HEK293 (cell line): ENCODE measurements at regions not wholly inside any gene's neighbourhood (a gene's known extent, or its start where the extent isn't known, plus 50 kb on each side); places are given as distances from the start of the nearest gene placed in this dataset.

ENCODE experiments used
- CTCF ChIA-PET: fragments of 350-600 bp; formaldehyde crosslinking; extraction: SDS; loops from one replicate; lab custom pipeline; 2021; ENCODE audit warnings: antibody characterized with exemption; lab: Yijun Ruan, JAX
- POLR2A ChIA-PET: fragments of 300-600 bp; formaldehyde crosslinking; extraction: SDS; loops from one replicate; lab custom pipeline; 2020; ENCODE audit warnings: antibody characterized with exemption, inconsistent platforms; lab: Yijun Ruan, JAX
- H3K27ac ChIP-seq: fragments of 200-500 bp; sonication (Bioruptor generic); 2 replicates; pipeline ENCODE4 v1.5.1; 2014; ENCODE audit warnings: low read depth, low read length, control low read depth, inconsistent platforms; ENCODE audit errors: extremely low read depth
- H3K36me3 ChIP-seq, 2 experiments: fragments of 200-500 bp in 1 of 2; sonication (Bioruptor generic) in 1 of 2; 1 replicate in 1 of 2; 2 replicates in 1 of 2; pipeline ENCODE4 v1.5.1; 2014 to 2017; ENCODE audit warnings: inconsistent platforms in 2 of 2, low read length in 2 of 2; ENCODE audit not compliant: control insufficient read depth in 2 of 2, insufficient read depth in 1 of 2
- H3K4me1 ChIP-seq: fragments of 200-500 bp; sonication (Bioruptor generic); 2 replicates; pipeline ENCODE4 v1.5.1; 2014; ENCODE audit warnings: mild to moderate bottlenecking, low read length, inconsistent platforms; ENCODE audit not compliant: control insufficient read depth, insufficient read depth
- H3K4me3 ChIP-seq: 2 replicates; pipeline ENCODE4 v1.5.1; 2011; ENCODE audit warnings: low read depth, mild to moderate bottlenecking, control low read depth, low read length, moderate library complexity
- H3K9me3 ChIP-seq: fragments of 200-500 bp; sonication (Bioruptor generic); 2 replicates; pipeline ENCODE4 v1.5.1; 2014; ENCODE audit warnings: low read depth, low read length, inconsistent platforms; ENCODE audit not compliant: control insufficient read depth, insufficient read depth
- MEIS1 ChIP-seq: sonication (generic); formaldehyde crosslinking; IDR thresholded peaks from 2 replicates; pipeline ENCODE4 v1.8.1; 2022; ENCODE audit warnings: missing genetic modification reagents, mild to moderate bottlenecking, borderline replicate concordance
- MZF1 ChIP-seq: fragments of 450-650 bp; formaldehyde crosslinking; IDR thresholded peaks from 2 replicates; pipeline ENCODE4 v1.5.1; 2017; ENCODE audit warnings: missing biosample characterization, missing genetic modification characterization, borderline replicate concordance
- SCRT2 ChIP-seq: fragments of 450-650 bp; formaldehyde crosslinking; IDR thresholded peaks from 2 replicates; pipeline ENCODE4 v1.5.1; 2016; ENCODE audit warnings: missing biosample characterization, missing genetic modification characterization
- ZFP3 ChIP-seq: fragments of 450-650 bp; formaldehyde crosslinking; IDR thresholded peaks from 2 replicates; pipeline ENCODE4 v1.5.1; 2016; ENCODE audit warnings: low read depth, missing biosample characterization, missing genetic modification characterization
- ZNF514 ChIP-seq: fragments of 450-650 bp; formaldehyde crosslinking; IDR thresholded peaks from 2 replicates; pipeline ENCODE4 v1.5.1; 2016; ENCODE audit warnings: missing biosample characterization, missing genetic modification characterization
- ZNF548 ChIP-seq: fragments of 450-650 bp; formaldehyde crosslinking; IDR thresholded peaks from 2 replicates; pipeline ENCODE4 v1.5.1; 2016; ENCODE audit warnings: missing biosample characterization, missing genetic modification characterization
- ZNF561 ChIP-seq: fragments of 450-650 bp; IDR thresholded peaks from 2 replicates; pipeline ENCODE4 v1.5.1; 2018; ENCODE audit warnings: missing biosample characterization, missing genetic modification characterization, borderline replicate concordance
- ZSCAN16 ChIP-seq: fragments of 450-650 bp; formaldehyde crosslinking; IDR thresholded peaks from 2 replicates; pipeline ENCODE4 v1.5.1; 2016; ENCODE audit warnings: missing biosample characterization, missing genetic modification characterization
- TF ChIP-seq, protein P1 (sequence below): fragments of 450-650 bp; formaldehyde crosslinking; IDR thresholded peaks from 2 replicates; pipeline ENCODE4 v1.5.1; 2016; ENCODE audit warnings: missing biosample characterization, missing genetic modification characterization
- TF ChIP-seq, protein P2 (sequence below): fragments of 450-650 bp; formaldehyde crosslinking; IDR thresholded peaks from 2 replicates; pipeline ENCODE4 v1.5.0; 2017; ENCODE audit warnings: missing biosample characterization, missing genetic modification characterization, borderline replicate concordance
- TF ChIP-seq, protein P3 (sequence below): fragments of 450-650 bp; formaldehyde crosslinking; IDR thresholded peaks from 2 replicates; pipeline ENCODE4 v1.5.1; 2016; ENCODE audit warnings: missing biosample characterization, missing genetic modification characterization
- TF ChIP-seq, protein P4 (sequence below): fragments of 450-650 bp; formaldehyde crosslinking; IDR thresholded peaks from 2 replicates; pipeline ENCODE4 v1.5.1; 2016; ENCODE audit warnings: missing biosample characterization, missing genetic modification characterization
- TF ChIP-seq, protein P5 (sequence below): fragments of 450-650 bp; formaldehyde crosslinking; IDR thresholded peaks from 2 replicates; pipeline ENCODE4 v1.5.1; 2017; ENCODE audit warnings: missing biosample characterization, missing genetic modification characterization
- TF ChIP-seq, protein P6 (sequence below): fragments of 450-650 bp; formaldehyde crosslinking; IDR thresholded peaks from 2 replicates; pipeline ENCODE4 v1.5.1; 2017; ENCODE audit warnings: missing biosample characterization, missing genetic modification characterization
- TF ChIP-seq, protein P7 (sequence below): fragments of 450-650 bp; formaldehyde crosslinking; IDR thresholded peaks from 2 replicates; pipeline ENCODE4 v1.5.1; 2016; ENCODE audit warnings: missing biosample characterization, missing genetic modification characterization
- TF ChIP-seq, protein P8 (sequence below): fragments of 450-650 bp; formaldehyde crosslinking; IDR thresholded peaks from 2 replicates; pipeline ENCODE4 v1.5.1; 2016; ENCODE audit warnings: missing biosample characterization, missing genetic modification characterization

DNA sequence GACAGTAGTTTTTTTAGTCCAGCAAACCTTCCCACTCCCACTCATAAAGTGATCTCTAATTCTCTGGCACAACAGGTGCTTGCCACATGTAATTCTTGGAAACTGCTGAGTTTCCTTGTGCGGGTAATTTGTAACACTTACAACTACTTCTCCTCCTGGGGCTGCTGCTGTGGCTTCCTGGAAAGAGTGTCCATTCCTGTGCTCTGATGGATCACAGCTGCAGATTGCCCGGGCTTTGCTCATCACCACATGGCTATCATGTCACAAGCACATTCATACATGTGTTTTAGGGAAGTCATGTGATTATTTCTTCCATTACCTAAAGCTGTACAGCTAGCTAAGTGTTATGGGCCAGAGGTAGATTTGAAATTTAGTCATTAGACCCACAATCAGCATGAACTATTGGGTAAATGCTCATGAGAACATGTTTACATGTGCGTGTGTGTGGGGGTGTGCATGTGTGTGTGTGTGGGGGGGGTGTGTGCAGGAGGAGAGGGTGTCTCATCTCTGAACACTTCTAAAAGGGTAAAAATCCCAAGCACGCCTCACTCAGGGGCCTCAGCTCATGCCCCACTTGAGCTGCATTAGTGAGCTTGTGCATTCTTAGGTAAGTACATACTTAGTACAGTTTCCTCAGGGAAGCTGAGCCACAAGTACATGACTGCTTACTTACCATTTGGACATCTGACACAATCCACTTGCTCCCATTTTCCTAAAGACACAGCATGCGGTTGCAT lies 118.1 kb upstream of the CCDC112 start:
- Histone ChIP-seq H3K9me3 (no peaks in the 10 kb centered on the region), H3K36me3 (no peaks in the 10 kb centered on the region), H3K27ac (no peak overlapping the region), H3K4me1 (no peaks in the 10 kb centered on the region), H3K4me3 (no peak overlapping the region)
- POLR2A ChIA-PET: interaction anchor here (0.7 kb wide), 1 partner anchor 12 kb away, joined by 7 read pairs; no protein-coding TSS in a partner anchor
- peak; percentile 54 for TF ChIP-seq SCRT2 (tag by site-specific recombination)
- no peak for TF ChIP-seq ZNF561
- no peak for TF ChIP-seq MZF1 (tag by site-specific recombination)
- TF ChIP-seq ZFP3 (tag by site-specific recombination): no peak
- CTCF ChIA-PET: interaction anchor here (0.6 to 1.1 kb wide), 2 partner anchors 11 to 86 kb away, joined by 3 read pairs; no protein-coding TSS in a partner anchor

DNA sequence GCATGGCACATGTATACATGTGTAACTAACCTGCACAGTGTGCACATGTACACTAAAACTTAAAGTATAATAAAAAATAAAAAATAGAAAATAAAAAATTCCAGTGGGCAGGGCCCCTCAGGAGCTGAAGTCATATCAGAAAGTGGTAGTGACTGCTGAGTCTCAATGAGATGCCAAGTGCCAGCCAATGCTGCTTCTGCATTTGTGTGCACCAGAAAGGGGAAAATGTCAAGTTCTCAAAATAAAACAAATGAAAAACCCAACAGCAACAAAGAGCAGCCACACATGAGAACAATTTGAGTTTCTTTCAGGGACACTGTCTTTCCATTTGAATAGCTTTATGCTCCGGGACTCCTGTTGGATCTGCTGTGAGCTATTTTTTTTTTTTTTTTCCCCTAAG lies 117.2 kb upstream of the CCDC112 start:
- H3K27ac ChIP-seq: no peak overlapping the region
- ChIA-PET POLR2A (no interaction called here), CTCF (no interaction called here)
- H3K9me3 ChIP-seq: no peaks in the 10 kb centered on the region
- no peaks in the 10 kb centered on the region for H3K36me3 ChIP-seq
- no peak overlapping the region for H3K4me3 ChIP-seq
- no peaks in the 10 kb centered on the region for H3K4me1 ChIP-seq
- TF ChIP-seq, protein P1, sequence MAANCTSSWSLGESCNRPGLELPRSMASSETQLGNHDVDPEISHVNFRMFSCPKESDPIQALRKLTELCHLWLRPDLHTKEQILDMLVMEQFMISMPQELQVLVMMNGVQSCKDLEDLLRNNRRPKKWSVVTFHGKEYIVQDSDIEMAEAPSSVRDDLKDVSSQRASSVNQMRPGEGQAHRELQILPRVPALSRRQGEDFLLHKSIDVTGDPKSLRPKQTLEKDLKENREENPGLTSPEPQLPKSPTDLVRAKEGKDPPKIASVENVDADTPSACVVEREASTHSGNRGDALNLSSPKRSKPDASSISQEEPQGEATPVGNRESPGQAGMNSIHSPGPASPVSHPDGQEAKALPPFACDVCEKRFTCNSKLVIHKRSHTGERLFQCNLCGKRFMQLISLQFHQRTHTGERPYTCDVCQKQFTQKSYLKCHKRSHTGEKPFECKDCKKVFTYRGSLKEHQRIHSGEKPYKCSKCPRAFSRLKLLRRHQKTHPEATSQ (tag by site-specific recombination): no peak
- TF ChIP-seq, protein P2, sequence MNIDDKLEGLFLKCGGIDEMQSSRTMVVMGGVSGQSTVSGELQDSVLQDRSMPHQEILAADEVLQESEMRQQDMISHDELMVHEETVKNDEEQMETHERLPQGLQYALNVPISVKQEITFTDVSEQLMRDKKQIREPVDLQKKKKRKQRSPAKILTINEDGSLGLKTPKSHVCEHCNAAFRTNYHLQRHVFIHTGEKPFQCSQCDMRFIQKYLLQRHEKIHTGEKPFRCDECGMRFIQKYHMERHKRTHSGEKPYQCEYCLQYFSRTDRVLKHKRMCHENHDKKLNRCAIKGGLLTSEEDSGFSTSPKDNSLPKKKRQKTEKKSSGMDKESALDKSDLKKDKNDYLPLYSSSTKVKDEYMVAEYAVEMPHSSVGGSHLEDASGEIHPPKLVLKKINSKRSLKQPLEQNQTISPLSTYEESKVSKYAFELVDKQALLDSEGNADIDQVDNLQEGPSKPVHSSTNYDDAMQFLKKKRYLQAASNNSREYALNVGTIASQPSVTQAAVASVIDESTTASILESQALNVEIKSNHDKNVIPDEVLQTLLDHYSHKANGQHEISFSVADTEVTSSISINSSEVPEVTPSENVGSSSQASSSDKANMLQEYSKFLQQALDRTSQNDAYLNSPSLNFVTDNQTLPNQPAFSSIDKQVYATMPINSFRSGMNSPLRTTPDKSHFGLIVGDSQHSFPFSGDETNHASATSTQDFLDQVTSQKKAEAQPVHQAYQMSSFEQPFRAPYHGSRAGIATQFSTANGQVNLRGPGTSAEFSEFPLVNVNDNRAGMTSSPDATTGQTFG (tag by site-specific recombination): no peak
- TF ChIP-seq ZNF548 (no peak), MEIS1 (no peak), ZNF514 (tag by site-specific recombination) (no peak), ZSCAN16 (no peak)
- TF ChIP-seq, protein P3, sequence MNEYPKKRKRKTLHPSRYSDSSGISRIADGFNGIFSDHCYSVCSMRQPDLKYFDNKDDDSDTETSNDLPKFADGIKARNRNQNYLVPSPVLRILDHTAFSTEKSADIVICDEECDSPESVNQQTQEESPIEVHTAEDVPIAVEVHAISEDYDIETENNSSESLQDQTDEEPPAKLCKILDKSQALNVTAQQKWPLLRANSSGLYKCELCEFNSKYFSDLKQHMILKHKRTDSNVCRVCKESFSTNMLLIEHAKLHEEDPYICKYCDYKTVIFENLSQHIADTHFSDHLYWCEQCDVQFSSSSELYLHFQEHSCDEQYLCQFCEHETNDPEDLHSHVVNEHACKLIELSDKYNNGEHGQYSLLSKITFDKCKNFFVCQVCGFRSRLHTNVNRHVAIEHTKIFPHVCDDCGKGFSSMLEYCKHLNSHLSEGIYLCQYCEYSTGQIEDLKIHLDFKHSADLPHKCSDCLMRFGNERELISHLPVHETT (tag by site-specific recombination): no peak
- TF ChIP-seq, protein P4, sequence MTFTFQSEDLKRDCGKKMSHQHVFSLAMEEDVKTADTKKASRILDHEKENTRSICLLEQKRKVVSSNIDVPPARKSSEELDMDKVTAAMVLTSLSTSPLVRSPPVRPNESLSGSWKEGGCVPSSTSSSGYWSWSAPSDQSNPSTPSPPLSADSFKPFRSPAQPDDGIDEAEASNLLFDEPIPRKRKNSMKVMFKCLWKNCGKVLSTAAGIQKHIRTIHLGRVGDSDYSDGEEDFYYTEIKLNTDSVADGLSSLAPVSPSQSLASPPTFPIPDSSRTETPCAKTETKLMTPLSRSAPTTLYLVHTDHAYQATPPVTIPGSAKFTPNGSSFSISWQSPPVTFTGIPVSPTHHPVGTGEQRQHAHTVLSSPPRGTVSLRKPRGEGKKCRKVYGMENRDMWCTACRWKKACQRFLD (tag by site-specific recombination): no peak
- TF ChIP-seq, protein P5, sequence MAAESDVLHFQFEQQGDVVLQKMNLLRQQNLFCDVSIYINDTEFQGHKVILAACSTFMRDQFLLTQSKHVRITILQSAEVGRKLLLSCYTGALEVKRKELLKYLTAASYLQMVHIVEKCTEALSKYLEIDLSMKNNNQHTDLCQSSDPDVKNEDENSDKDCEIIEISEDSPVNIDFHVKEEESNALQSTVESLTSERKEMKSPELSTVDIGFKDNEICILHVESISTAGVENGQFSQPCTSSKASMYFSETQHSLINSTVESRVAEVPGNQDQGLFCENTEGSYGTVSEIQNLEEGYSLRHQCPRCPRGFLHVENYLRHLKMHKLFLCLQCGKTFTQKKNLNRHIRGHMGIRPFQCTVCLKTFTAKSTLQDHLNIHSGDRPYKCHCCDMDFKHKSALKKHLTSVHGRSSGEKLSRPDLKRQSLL (tag by site-specific recombination): no peak
- TF ChIP-seq, protein P6, sequence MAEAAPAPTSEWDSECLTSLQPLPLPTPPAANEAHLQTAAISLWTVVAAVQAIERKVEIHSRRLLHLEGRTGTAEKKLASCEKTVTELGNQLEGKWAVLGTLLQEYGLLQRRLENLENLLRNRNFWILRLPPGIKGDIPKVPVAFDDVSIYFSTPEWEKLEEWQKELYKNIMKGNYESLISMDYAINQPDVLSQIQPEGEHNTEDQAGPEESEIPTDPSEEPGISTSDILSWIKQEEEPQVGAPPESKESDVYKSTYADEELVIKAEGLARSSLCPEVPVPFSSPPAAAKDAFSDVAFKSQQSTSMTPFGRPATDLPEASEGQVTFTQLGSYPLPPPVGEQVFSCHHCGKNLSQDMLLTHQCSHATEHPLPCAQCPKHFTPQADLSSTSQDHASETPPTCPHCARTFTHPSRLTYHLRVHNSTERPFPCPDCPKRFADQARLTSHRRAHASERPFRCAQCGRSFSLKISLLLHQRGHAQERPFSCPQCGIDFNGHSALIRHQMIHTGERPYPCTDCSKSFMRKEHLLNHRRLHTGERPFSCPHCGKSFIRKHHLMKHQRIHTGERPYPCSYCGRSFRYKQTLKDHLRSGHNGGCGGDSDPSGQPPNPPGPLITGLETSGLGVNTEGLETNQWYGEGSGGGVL: no peak
- TF ChIP-seq, protein P7, sequence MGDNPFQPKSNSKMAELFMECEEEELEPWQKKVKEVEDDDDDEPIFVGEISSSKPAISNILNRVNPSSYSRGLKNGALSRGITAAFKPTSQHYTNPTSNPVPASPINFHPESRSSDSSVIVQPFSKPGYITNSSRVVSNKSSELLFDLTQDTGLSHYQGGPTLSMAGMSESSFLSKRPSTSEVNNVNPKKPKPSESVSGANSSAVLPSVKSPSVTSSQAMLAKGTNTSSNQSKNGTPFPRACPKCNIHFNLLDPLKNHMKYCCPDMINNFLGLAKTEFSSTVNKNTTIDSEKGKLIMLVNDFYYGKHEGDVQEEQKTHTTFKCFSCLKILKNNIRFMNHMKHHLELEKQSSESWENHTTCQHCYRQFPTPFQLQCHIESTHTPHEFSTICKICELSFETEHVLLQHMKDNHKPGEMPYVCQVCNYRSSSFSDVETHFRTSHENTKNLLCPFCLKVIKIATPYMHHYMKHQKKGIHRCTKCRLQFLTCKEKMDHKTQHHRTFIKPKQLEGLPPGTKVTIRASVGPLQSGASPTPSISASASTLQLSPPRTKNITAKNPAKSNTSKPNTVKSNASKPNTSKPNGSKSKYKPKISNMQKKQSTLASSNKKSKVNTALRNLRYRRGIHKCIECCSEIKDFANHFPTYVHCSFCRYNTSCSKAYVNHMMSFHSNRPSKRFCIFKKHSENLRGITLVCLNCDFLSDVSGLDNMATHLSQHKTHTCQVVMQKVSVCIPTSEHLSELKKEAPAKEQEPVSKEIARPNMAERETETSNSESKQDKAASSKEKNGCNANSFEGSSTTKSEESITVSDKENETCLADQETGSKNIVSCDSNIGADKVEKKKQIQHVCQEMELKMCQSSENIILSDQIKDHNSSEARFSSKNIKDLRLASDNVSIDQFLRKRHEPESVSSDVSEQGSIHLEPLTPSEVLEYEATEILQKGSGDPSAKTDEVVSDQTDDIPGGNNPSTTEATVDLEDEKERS (tag by site-specific recombination): no peak
- TF ChIP-seq, protein P8, sequence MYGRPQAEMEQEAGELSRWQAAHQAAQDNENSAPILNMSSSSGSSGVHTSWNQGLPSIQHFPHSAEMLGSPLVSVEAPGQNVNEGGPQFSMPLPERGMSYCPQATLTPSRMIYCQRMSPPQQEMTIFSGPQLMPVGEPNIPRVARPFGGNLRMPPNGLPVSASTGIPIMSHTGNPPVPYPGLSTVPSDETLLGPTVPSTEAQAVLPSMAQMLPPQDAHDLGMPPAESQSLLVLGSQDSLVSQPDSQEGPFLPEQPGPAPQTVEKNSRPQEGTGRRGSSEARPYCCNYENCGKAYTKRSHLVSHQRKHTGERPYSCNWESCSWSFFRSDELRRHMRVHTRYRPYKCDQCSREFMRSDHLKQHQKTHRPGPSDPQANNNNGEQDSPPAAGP (tag by site-specific recombination): no peak
